Left cardiac atrium (tissue), 4 donors: ENCODE measurements at regions not wholly inside any gene's neighbourhood (a gene's known extent, or its start where the extent isn't known, plus 50 kb on each side); places are given as distances from the start of the nearest gene placed in this dataset.

Source experiments
- ATAC-seq, 2 donors: fragments of 200-7000 bp; cut with Tn5 transposase; one replicate each; pipeline ENCODE4 v1.9.1; 2020; ENCODE audit warnings: mild to moderate bottlenecking in 2 of 2, moderate library complexity in 2 of 2
- DNase-seq: peaks from one replicate; pipeline ENCODE4 v3.0.0-alpha.2; 2020
- intact Hi-C, 2 donors: fragments of 100-400 bp; cut with DNase I; formaldehyde crosslinking; loops; one replicate each; pipeline versions ENCODE4 v1.14.1 to v1.15.1; 2022 to 2023
- donor health status: DM: no; HTN: yes; CAD: no.
- donor health status: DM: no; HTN: yes; CAD: no; lungs with severe emphysema.
- donor health status: DM: yes; HTN: yes; CAD: no.
- donor health status: Dilated cardiomyopathy.

DNA sequence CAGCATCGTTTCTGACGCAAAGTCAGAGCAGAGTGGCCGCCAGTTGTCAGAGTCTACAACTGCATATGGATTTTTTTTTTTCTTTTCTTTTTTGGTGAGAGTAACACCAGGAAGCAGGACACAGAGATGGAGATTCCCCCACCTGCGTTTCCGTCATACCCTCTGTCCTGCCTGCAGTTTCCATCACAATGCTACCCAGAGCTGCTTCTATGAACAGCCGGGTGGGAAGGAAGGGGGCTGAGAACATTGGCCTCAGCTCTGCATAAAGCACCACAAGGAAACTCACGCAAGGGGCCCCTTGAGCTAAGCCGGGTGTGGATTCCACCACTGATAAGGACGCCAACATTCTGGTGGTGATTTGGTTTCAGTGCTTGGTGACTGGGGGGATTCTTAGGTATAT, 183.5 kb upstream of the AFDN start:
- intact Hi-C loops = no loop called here
- no peak for DNase-seq

DNA sequence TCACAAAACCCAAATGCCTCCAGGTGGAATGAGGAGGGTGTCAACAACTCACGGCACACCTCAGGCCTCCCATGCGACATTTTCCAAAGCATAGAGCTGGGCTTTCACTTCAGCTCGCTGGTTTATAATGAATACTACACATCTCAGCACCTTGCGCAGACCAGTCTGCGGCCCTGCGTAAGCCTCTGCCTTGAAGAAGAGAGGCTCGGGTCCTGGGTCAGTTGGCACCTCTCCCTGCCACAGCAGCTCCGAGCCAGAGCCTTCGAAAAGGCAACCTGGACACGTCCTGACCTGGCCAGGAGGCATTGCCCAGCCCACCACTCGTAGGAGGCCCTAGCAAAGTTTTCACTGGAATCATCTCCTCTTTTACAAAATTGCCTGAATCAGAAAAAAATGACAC, 183.0 kb upstream of the AFDN start:
- no peak for DNase-seq

More for the DNA sequence above, 183.5 kb upstream of the AFDN start:
- ATAC-seq = no peak

DNA sequence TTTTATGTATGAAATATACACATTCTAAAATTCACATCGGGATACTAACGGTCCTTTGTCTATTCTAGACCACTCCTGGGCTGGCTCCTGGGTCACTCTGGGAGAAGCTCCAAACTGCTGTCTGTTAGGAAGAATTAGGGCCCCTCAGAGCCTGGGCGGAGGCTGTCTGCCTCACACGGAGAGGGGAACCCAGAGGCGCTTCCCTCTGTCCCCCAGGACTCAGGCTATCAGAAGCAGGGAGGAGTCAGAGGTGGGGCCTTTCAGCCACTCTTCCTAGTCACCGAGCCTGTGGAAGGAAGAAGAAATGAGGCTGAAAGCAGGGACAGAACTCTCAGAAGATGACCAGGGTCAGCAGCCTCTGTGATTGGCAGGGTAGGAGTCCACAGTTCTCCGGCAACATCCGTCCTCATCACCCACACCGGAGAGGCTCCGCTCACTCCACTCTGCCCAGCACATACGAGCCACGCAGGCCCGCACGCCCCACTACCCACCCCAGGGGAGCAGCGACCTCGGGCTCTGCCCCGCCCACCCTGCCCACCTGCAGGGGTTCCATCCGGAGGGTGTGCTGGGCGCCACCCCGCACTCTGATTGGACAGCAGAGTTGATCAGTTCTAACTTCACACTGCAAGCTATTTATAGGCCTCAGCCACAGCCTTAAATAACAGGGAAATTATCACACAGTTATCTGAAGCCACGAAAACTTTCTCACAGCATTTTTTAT, 182.1 kb upstream of the AFDN start:
- DNase-seq (no peak), ATAC-seq (peak; percentile 68 to 73)
- intact Hi-C loops = no loop called here

More for the DNA sequence above, 183.0 kb upstream of the AFDN start:
- intact Hi-C loops = no loop called here
- no peak for ATAC-seq

DNA sequence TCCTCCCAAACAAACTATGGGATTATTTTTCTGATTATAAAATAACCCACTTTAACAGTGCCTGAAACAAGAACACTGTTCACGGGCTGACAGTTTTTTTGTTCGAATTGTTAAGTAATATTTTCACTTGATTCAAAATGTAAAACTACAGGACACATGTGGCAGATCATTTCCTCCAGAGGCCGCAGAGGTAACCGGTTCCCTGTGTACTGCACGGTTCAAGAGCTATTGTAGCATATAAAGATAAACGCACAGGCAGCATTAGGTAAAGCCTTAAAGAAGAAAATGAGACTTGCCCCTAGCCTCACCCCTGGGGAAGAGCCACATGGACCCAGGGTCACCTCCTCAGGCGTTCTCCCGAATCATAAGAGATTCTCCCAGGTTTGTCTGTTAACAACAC, 181.3 kb upstream of the AFDN start:
- DNase-seq (no peak), ATAC-seq (no peak)
- intact Hi-C loops = no loop called here

DNA sequence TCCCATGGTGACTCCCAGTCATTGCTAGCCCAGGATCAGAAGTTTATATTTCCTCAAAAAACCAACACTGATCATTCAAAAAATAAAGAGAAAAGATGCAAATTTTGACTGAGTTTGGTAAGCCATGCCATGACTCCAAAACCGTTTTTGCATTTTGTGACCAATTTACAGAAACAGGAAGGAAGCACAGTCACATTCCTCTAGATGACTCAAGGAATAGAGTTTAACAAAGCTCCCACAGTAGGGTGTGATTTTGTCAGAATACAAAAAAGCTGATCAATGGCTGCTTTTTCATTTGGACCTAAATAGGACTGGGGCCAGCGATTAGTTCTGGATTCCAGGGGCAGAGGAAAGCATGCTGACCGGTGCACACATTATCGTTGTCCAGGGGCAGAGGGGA, 179.4 kb upstream of the AFDN start:
- no peak for ATAC-seq
- DNase-seq = no peak
- intact Hi-C loops = no loop called here

DNA sequence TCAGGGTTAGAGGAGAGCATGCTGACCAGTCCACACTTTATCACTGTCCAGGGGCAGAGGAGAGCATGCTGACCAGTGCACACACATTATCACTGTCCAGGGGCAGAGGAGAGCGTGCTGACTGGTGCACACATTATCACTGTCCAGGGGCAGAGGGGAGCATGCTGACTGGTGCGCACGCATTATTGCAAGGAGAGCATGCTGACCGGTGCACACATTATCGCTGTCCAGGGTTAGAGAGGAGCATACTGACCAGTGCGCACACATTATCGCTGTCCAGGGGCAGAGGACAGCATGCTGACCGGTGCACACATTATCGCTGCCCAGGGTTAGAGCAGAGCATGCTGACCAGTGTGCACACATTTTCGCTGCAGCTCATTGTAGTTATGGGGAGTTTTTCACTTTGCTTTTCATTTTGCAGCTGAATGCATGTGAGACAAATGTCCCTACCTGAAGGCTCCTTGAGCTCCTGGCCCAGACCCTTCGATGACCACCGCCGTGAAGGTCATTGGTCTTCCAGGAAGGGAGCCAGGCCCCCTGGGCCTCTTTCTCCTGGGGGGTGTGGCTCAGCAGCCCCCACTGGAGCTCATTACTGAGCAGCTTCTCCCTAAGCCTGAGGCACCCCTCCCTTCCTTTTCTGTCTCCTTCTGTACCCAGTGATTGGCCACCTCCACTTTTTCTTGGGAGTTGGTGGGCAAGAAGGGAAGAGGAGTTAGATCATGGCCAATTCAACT, 178.8 kb upstream of the AFDN start:
- intact Hi-C loops = no loop called here
- DNase-seq (no peak), ATAC-seq (no peak)

DNA sequence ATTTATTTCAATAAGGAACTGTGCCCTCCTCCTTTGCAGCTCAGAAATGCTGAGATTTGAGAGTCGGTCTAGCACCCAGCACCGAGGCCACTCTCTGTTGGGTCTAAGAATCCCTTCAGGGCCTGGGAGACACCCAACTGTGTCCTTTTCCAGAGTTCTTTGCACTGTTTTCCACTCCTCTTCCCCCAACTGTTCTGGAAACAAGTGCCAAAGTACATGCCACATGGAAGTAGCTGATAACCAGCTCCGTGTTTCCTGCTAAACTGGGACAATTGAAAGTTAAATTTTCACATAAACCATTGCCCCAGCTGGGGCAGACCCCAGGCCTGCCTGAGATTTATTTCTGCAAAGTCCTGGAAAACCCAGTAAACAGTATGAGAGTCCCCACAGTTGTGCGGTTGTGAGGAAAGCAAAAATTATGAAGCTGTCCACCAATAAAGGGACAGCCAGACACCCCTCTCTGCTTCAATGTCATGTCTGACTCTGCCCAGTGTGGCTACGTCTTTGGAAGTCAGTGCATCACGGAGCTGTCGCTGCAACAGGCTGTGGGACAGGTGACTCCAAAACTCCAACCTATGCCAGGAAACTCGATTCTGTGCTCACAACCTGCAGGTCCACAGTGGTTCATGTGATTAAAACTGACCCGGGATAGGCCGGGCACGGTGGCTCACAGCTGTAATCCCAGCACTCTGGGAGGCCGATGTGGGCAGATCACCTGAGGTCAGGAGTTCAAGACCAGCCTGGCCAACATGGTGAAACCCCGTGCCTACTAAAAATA, 178.0 kb upstream of the AFDN start:
- intact Hi-C loops = no loop called here

DNA sequence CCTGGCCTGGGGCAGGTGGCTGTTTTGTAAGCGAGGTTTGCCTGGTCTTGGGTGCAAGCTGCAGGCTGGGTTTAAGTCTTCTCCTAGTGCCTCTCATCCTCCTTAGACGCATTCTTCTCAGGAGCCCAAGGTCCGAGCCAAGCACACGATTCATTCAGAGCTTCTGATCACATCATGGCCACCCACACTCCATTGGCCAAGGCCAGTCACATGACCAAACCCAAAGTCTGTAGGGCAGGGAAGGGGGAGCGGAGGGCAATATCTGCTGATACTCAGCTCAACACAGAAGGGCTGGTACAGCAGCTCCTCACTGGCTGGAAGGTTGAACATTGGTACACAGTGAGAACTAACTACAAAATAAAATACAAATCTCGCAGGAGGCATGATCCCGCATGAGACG, 177.2 kb upstream of the AFDN start:
- no peak for ATAC-seq
- no peak for DNase-seq
- intact Hi-C loops = no loop called here

More for the DNA sequence above, 178.0 kb upstream of the AFDN start:
- ATAC-seq = no peak
- DNase-seq = no peak

DNA sequence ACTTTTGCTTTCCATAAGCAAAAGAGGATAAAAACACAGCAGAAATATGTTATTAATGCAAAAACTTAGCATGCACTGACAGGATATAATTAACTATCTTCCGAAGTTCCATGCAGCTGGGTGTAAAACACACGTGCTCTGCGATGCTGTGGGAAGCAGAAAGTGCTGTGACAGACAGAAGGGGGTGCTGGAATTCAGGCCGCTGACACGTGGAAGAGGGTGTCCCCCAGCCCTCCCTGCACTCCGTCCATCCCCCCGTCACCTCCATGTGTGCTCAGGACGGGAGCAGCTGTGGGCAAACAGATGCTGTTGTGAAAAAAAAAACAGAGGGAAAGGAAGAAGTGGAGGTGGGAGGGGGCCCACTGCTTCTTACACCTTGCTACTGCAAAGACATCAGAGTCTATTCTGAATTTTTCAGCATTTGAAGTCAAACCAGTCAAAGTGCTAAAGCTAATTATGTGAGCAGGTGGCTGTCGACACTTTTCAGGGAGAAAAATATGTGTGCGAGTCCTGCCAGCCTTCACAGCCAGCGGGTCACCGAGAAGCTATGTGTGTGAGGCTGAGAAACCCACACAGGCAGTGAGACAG, 175.9 kb upstream of the AFDN start:
- intact Hi-C loops = no loop called here
- ATAC-seq (peak; percentile 28 to 74), DNase-seq (no peak)

DNA sequence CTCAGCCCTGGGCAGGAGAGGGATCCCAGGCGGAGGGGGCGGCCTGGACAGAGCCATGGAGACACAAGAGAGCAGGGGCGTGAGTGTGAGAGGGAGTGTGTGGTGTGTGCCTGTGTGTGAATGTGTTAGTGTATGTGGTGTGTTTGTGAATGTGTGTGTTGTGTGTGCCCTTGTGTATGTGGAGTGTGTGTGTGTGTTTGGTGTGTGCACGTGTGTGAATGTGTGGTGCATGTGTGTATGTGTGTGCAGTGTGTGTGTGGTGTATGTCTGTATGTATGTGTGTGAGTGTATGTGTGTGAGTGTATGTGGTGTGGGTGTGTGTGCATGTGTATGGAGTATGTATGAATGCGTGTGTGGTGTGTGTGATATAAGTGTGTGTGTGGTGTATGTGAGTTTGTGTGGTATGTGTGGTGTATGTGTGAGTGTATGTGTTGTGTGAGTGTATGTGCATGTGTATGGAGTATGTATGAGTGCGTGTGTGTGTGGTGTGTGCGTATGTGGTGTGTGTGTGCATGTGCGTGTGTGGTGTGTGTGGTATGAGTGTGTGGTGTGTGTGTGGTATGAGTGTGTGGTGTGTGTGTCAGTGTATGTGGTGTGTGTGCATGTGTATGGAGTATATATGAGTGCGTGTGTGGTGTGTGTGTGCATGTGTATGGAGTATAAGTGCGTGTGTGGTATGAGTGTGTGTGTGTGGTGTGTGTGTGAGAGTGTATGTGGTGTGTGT, 175.2 kb upstream of the AFDN start:
- peak in 1 of 2 donors; percentile 8 for ATAC-seq
- intact Hi-C loops = no loop called here
- no peak for DNase-seq

DNA sequence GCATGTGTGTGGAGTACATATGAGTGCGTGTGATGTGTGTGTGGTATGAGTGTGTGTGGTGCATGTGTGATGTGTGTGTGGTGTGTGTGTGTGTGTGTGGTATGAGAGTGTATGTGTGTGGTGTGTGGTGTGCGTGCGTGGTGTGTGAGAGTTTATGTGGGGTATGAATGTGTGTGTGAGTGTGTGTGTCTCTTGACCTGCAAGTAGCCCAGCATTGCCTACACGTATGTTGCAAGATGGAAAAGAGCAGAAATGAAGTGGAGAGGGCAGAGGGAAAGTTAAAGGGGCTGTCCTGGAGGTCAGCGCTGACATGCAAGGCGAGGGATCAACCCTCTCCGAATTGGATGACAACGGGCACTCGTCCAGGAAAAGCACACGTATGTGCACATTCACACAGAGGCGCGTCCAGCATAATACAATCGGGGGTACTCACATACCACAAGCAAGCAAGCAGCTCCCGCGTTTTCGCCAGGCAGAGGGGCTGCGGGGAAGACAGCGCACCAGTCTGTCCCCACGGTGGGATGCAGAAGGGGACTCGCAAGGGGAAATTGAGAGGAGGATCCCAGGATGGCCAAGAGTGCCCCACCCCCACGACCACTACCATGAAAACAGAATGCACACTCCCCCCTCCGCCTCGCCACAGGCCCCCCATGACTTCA, 174.5 kb upstream of the AFDN start:
- no peak for ATAC-seq
- intact Hi-C loops = no loop called here
- DNase-seq = no peak

DNA sequence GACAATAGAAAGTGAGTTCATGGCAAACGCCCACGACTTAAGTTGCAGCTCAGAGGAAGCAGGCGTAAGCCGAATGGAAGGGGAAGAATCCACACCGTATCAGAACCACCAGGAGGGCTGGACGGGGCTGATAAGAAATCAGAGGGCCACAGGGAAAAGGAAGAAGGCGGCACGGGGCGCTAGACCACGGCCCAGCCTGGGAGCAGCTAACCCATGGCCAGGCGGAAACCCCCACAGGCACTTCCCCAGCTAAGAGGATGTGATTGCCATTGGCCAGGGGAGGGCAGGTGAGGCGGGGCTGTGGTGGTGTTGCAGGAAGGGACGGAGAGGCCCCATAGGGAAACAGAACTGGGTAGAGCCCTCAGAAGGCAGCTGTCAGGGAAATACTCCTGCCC, 174.0 kb upstream of the AFDN start:
- DNase-seq (no peak), ATAC-seq (peak in 1 of 2 donors; percentile 32)
- intact Hi-C loops = no loop called here

DNA sequence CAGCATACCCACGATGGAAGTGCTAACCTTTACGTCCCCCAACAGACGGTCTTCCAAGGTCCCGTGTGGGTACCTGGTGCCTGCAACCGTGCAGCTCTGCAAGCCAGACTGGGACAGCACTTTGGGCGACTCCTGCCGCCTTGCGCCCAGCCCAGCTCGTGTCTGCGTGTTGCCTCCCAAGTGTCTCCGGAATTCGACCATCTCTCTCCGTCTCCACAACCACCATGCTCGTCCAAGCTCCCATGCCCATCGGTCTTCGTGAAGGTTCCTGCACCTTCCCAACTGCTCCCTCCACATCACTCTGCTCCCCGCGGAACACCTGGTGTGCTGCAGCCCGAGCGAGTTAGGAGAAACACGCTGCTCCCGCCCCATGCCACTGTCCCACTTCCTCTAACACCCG, 173.2 kb upstream of the AFDN start:
- no peak for DNase-seq
- no peak for ATAC-seq
- intact Hi-C loops = no loop called here

DNA sequence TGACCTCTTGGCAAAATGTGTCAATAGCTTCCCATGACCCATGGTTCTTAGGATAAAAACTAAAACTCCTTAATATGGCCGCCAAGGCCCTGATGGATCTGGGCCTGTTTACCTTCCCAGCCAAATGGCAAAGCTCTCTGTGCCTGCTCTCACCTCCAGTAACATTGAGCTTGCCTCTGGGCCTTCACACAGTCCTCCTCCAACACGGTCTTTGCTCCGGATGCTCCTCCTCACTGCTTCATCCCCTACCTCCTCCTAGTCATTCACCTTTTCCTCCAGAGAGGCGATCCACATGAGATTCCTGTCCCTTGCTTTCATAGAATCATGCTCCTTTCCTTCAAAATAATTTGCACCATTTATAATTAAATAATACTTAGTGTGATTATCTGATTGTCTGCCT, 172.3 kb upstream of the AFDN start:
- ATAC-seq (no peak), DNase-seq (no peak)
- intact Hi-C loops = no loop called here

DNA sequence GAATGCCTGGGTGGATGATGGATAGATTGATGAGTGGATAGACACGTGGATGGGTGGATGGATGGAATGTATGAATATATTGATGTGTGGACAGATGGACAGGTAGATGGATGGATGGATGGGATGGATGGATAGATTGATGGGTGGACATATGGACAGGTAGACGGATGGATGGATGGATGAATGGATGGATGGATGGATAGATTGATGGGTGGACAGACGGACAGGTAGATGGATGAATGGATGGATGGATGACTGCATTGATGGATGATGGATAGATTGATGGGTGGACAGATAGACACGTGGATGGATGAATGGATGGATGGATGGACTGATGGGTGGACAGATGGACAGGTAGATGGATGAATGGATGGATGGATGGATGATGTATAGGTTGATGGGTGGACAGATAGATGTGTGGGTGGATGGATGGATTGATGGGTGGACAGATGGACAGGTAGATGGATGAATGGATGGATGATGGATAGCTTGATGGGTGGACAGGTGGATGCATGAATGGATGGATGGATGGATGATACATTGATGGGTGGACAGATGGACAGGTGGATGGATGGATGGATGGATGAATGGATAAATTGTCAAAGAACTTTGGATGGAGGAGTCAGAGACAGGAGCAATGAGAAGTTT, 171.4 kb upstream of the AFDN start:
- intact Hi-C loops = no loop called here
- DNase-seq (no peak), ATAC-seq (no peak)

DNA sequence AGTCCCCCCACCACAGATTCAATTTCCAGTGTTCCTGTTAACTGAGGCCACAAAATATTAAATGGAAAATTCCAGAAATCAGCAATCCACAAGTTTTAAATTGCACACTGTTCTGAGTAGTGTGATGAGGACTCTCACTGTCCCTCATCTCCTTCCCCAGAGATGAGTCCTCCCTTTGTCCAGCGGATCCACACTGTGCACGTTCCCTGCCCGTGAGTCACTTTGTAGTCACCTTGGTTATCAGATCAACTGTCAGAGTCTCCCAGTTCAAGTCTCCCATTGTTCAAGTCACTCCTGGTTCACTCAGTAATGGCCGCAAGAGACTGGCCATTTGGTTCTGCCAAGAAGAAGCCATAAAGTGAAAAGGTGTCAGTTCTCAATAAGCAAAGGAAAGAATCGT, 168.6 kb upstream of the AFDN start:
- ATAC-seq (no peak), DNase-seq (no peak)
- intact Hi-C loops = no loop called here

DNA sequence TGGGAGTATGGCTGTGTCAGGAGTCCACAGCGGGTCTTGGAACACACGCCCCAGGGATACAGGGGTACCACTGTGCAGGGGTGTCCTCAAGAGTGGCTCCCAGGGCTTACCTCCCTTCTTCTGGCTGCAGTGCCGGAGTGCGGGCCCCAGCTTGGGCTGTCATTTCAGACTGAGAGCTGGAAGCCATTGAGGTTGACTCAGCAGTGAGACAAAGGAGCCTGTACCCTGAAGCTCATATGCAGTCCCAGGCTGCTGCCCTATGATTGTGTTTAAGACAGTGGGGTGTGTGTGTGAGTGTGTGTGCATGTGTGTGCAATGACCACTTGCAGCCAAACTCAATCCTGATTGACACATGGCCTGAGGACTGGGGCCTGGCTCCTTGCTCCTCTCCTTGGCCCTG, 167.7 kb upstream of the AFDN start:
- intact Hi-C loops = no loop called here
- no peak for DNase-seq
- no peak for ATAC-seq

DNA sequence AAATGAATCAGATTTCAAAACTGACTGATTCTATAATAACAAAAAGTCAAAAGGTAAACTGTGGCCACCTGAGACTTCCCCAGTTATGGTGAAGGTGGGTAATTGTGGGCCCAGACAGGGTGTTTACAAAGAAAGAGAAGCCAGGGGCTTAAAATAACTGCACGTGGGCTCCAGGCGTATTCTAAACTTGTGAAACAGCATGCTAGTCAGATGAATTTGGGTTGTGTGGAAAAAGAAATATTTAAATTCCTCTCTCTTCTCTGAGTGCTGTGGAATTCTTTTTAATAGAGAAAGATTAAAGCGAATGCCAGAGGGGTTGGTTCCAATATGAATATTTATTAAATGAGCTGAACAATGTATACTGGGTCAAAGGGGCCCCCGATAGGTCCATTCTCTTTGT, 166.3 kb upstream of the AFDN start:
- no peak for ATAC-seq
- no peak for DNase-seq
- intact Hi-C loops = no loop called here
